GM12892 (cell line): ENCODE measurements at regions not wholly inside any gene's neighbourhood (a gene's known extent, or its start where the extent isn't known, plus 50 kb on each side); places are given as distances from the start of the nearest gene placed in this dataset.

Experiments used
- POLR2A ChIP-seq: IDR thresholded peaks from 2 replicates; pipeline ENCODE4 v1.6.1; 2011; ENCODE audit warnings: low read depth, low read length, control low read depth
- TAF1 ChIP-seq: IDR thresholded peaks from 2 replicates; pipeline ENCODE4 v1.6.1; 2011; ENCODE audit warnings: low read depth, mild to moderate bottlenecking, control low read depth, low read length, borderline replicate concordance

- TF ChIP-seq POLR2A (no peak), TAF1 (no peak)
Observed at GRCh38 chr6:114939630-114940029, 596.8 kb upstream of the HS3ST5 start.
